ENCODE measurements at regions not wholly inside any gene's neighbourhood (a gene's known extent, or its start where the extent isn't known, plus 50 kb on each side); places are given as distances from the start of the nearest gene placed in this dataset.

- DNase-seq (ENCODE audit: low read depth in 6 of 9, low spot score in 9 of 9) = no peak
- H3K27ac ChIP-seq (ENCODE audit: low read depth in 1 of 2, low read length in 1 of 2) = no peak overlapping the region
- peaks cover 0 to 2% of the 10 kb centered on the region in 2 donors for H3K9me3 ChIP-seq (ENCODE audit: control insufficient read depth in 2 of 2, insufficient read depth in 1 of 2, low read length in 1 of 2)
- no peak overlapping the region for H3K4me3 ChIP-seq (ENCODE audit: low read length in 2 of 2)
- peaks cover 4 to 13% of the 10 kb centered on the region in 2 donors for H3K4me1 ChIP-seq (ENCODE audit: control insufficient read depth in 2 of 2, insufficient read depth in 2 of 2, low read length in 2 of 2)
- H3K36me3 ChIP-seq (ENCODE audit: control insufficient read depth in 2 of 2, insufficient read depth in 2 of 2, low read length in 1 of 2) = no peaks in the 10 kb centered on the region
- 42% methylated on average over 10 of the region's 10 CpGs for WGBS
- peaks cover 0 to 16% of the 10 kb centered on the region in 2 donors for H3K27me3 ChIP-seq (ENCODE audit: control insufficient read depth in 2 of 2, insufficient read depth in 1 of 2, low read length in 1 of 2)
These were observed 94.3 kb upstream of the PRNP start for GRCh38 chr20:4591975-4592315.

DNA sequence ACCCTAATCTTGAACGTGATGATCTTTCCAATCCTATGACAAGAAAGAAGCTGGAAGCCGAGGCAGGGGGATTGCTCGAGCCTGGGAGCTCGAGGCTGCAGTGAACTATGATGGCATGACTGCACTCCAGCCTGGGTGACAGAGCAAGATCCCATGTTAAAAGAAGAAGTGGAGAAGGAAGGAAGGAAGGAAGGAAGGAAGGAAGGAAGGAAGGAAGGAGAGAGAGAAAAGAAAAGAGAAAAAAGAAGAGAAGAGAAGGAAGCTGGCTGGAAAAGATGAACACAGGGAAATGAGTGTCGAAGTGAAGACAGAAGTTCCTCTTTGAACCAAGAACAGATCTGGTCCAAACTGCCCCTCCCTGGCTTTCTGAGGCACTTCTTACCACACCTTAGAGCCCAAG, 100.5 kb upstream of the PRNP start:
- no peaks in the 10 kb centered on the region for H3K4me1 ChIP-seq (ENCODE audit: control insufficient read depth in 2 of 2, insufficient read depth in 2 of 2, low read length in 2 of 2)
- H3K27me3 ChIP-seq (ENCODE audit: control insufficient read depth in 2 of 2, insufficient read depth in 1 of 2, low read length in 1 of 2) = peaks cover 0 to 4% of the 10 kb centered on the region in 2 donors
- no peak overlapping the region for H3K4me3 ChIP-seq (ENCODE audit: low read length in 2 of 2)
- H3K27ac ChIP-seq (ENCODE audit: low read depth in 1 of 2, low read length in 1 of 2) = no peak overlapping the region
- H3K36me3 ChIP-seq (ENCODE audit: control insufficient read depth in 2 of 2, insufficient read depth in 2 of 2, low read length in 1 of 2) = no peaks in the 10 kb centered on the region
- no peak for DNase-seq (ENCODE audit: low read depth in 6 of 9, low spot score in 9 of 9)
- 80% methylated on average over 5 of the region's 5 CpGs for WGBS
- H3K9me3 ChIP-seq (ENCODE audit: control insufficient read depth in 2 of 2, insufficient read depth in 1 of 2, low read length in 1 of 2) = peaks cover 0 to 4% of the 10 kb centered on the region in 2 donors

- H3K9me3 ChIP-seq (ENCODE audit: control insufficient read depth in 2 of 2, insufficient read depth in 1 of 2, low read length in 1 of 2) = peaks cover 0 to 4% of the 10 kb centered on the region in 2 donors
- H3K4me3 ChIP-seq (ENCODE audit: low read length in 2 of 2) = no peak overlapping the region
- DNase-seq (ENCODE audit: low read depth in 6 of 9, low spot score in 9 of 9) = no peak
- no peak overlapping the region for H3K27ac ChIP-seq (ENCODE audit: low read depth in 1 of 2, low read length in 1 of 2)
- no peaks in the 10 kb centered on the region for H3K36me3 ChIP-seq (ENCODE audit: control insufficient read depth in 2 of 2, insufficient read depth in 2 of 2, low read length in 1 of 2)
- no peaks in the 10 kb centered on the region for H3K4me1 ChIP-seq (ENCODE audit: control insufficient read depth in 2 of 2, insufficient read depth in 2 of 2, low read length in 2 of 2)
- WGBS = 93% methylated on average over 3 of the region's 3 CpGs
- peaks cover 0 to 4% of the 10 kb centered on the region in 2 donors for H3K27me3 ChIP-seq (ENCODE audit: control insufficient read depth in 2 of 2, insufficient read depth in 1 of 2, low read length in 1 of 2)
These were observed 101.0 kb upstream of the PRNP start for GRCh38 chr20:4585104-4585753.

DNA sequence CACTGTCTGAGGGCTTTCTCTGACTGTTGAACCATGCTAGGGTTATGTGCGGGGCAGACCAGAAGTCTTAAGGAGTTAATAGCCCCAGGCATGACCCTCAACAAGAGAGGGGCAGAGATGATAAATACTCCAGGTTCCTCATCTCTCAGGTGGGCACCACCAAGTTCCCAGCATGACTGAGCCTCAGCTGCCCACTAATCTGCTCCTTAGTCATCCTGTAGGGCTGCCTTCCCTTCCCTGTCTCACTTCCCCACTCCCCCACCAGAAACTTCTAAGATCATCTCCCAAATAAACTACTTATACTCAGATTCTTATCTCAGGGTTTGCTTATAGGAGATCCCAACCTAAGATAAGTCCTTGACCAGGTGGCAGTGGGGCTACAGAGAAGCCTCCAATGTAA, 101.7 kb upstream of the PRNP start:
- WGBS = 93% methylated on average over 1 of the region's 1 CpG
- no peak overlapping the region for H3K4me3 ChIP-seq (ENCODE audit: low read length in 2 of 2)
- no peaks in the 10 kb centered on the region for H3K4me1 ChIP-seq (ENCODE audit: control insufficient read depth in 2 of 2, insufficient read depth in 2 of 2, low read length in 2 of 2)
- H3K9me3 ChIP-seq (ENCODE audit: control insufficient read depth in 2 of 2, insufficient read depth in 1 of 2, low read length in 1 of 2) = peaks cover 0 to 4% of the 10 kb centered on the region in 2 donors
- H3K27me3 ChIP-seq (ENCODE audit: control insufficient read depth in 2 of 2, insufficient read depth in 1 of 2, low read length in 1 of 2) = peaks cover 0 to 4% of the 10 kb centered on the region in 2 donors
- H3K36me3 ChIP-seq (ENCODE audit: control insufficient read depth in 2 of 2, insufficient read depth in 2 of 2, low read length in 1 of 2) = no peaks in the 10 kb centered on the region
- no peak for DNase-seq (ENCODE audit: low read depth in 6 of 9, low spot score in 9 of 9)
- no peak overlapping the region for H3K27ac ChIP-seq (ENCODE audit: low read depth in 1 of 2, low read length in 1 of 2)

DNA sequence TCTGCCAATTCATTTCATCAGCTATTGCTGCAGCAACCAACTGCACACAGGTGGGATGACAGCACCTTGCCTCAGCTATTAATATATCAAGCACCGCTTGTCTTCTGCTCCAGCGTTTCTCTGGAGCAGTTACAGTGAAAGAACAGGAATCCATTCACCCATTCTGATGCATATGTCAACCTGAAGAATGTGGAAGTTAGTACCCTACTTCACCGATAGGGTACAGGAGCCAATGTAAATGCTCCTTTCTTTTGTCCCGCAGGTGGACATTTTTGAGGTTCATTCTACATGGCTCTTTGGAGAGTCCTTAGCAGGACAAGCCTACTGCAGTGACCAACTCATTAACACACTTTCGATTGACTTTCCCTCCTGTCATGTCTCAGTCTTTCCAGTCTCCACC, 104.4 kb upstream of the PRNP start:
- Histone ChIP-seq H3K27me3 (ENCODE audit: control insufficient read depth in 2 of 2, insufficient read depth in 1 of 2, low read length in 1 of 2) (peaks cover 0 to 2% of the 10 kb centered on the region in 2 donors), H3K9me3 (ENCODE audit: control insufficient read depth in 2 of 2, insufficient read depth in 1 of 2, low read length in 1 of 2) (peaks cover 0 to under 1% of the 10 kb centered on the region in 2 donors), H3K27ac (ENCODE audit: low read depth in 1 of 2, low read length in 1 of 2) (no peak overlapping the region), H3K4me3 (ENCODE audit: low read length in 2 of 2) (no peak overlapping the region), H3K4me1 (ENCODE audit: control insufficient read depth in 2 of 2, insufficient read depth in 2 of 2, low read length in 2 of 2) (no peaks in the 10 kb centered on the region), H3K36me3 (ENCODE audit: control insufficient read depth in 2 of 2, insufficient read depth in 2 of 2, low read length in 1 of 2) (no peaks in the 10 kb centered on the region)
- DNase-seq (ENCODE audit: low read depth in 6 of 9, low spot score in 9 of 9) = no peak
- 73% methylated on average over 5 of the region's 5 CpGs for WGBS

- H3K9me3 ChIP-seq (ENCODE audit: control insufficient read depth in 2 of 2, insufficient read depth in 1 of 2, low read length in 1 of 2) = no peaks in the 10 kb centered on the region
- no peak overlapping the region for H3K4me3 ChIP-seq (ENCODE audit: low read length in 2 of 2)
- WGBS = 92% methylated on average over 1 of the region's 1 CpG
- no peak for DNase-seq (ENCODE audit: low read depth in 6 of 9, low spot score in 9 of 9)
- H3K27me3 ChIP-seq (ENCODE audit: control insufficient read depth in 2 of 2, insufficient read depth in 1 of 2, low read length in 1 of 2) = no peaks in the 10 kb centered on the region
- no peaks in the 10 kb centered on the region for H3K4me1 ChIP-seq (ENCODE audit: control insufficient read depth in 2 of 2, insufficient read depth in 2 of 2, low read length in 2 of 2)
- no peaks in the 10 kb centered on the region for H3K36me3 ChIP-seq (ENCODE audit: control insufficient read depth in 2 of 2, insufficient read depth in 2 of 2, low read length in 1 of 2)
- H3K27ac ChIP-seq (ENCODE audit: low read depth in 1 of 2, low read length in 1 of 2) = no peak overlapping the region
These were observed 107.9 kb upstream of the PRNP start for GRCh38 chr20:4578375-4578774.

DNA sequence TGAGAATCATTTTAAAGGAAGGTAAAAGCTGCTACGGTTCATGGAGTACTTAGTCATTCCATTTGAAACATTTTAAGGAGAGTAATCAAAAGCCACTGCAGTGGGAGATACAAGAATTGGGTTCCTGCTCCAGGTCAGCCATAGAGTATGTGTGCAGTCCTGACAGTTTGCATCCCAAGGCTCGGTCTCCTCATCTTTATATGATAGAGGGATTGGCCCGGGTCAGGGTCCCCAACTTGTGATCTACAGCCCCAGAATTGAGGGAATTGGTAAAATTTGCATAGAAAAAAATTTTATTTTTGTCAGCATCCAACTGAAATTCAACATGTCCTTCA, 111.9 kb upstream of the PRNP start:
- H3K36me3 ChIP-seq (ENCODE audit: control insufficient read depth in 2 of 2, insufficient read depth in 2 of 2, low read length in 1 of 2) = no peaks in the 10 kb centered on the region
- H3K27me3 ChIP-seq (ENCODE audit: control insufficient read depth in 2 of 2, insufficient read depth in 1 of 2, low read length in 1 of 2) = no peaks in the 10 kb centered on the region
- no peak overlapping the region for H3K27ac ChIP-seq (ENCODE audit: low read depth in 1 of 2, low read length in 1 of 2)
- DNase-seq (ENCODE audit: low read depth in 6 of 9, low spot score in 9 of 9) = no peak
- no peak overlapping the region for H3K4me3 ChIP-seq (ENCODE audit: low read length in 2 of 2)
- no peaks in the 10 kb centered on the region for H3K4me1 ChIP-seq (ENCODE audit: control insufficient read depth in 2 of 2, insufficient read depth in 2 of 2, low read length in 2 of 2)
- 62% methylated on average over 3 of the region's 3 CpGs for WGBS
- no peaks in the 10 kb centered on the region for H3K9me3 ChIP-seq (ENCODE audit: control insufficient read depth in 2 of 2, insufficient read depth in 1 of 2, low read length in 1 of 2)

DNA sequence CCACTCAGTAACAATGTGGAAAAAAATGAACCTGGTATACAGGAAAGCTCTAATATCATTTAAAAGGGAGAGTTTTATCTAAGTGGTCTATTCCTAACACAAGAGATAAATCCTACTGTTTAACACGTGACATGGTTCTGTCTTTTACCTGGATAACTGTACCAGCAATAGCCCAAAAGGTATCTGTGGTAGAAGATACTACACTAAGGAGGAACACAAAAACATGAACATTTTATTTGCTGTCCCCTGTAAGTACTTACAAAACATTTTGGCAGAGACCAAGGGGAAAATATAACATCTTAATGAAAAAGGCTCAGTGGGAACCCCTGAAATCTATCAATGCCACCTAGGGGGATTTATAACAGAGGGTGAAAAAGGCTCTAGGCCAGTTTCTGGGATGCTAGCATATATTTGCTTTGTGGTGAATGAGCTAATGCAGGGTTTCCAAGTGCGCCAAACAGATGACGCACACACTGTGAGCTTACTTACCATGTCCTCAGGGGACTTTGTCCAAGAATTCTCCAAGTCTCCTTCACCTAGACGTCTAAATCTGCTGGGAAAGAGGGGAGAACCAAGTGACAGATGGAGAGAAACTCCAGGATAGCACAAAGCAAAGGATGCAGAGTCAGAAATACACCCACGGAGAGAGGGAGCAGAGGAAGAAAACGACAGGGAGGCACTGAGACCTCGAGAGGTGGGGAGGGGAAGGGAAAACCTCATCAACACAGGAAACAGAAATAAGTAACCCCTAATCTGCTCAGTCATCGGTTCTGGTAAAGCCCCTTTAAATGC, 112.5 kb upstream of the PRNP start:
- WGBS = 34% methylated on average over 8 of the region's 8 CpGs
- no peaks in the 10 kb centered on the region for H3K9me3 ChIP-seq (ENCODE audit: control insufficient read depth in 2 of 2, insufficient read depth in 1 of 2, low read length in 1 of 2)
- no peak for DNase-seq (ENCODE audit: low read depth in 6 of 9, low spot score in 9 of 9)
- no peaks in the 10 kb centered on the region for H3K27me3 ChIP-seq (ENCODE audit: control insufficient read depth in 2 of 2, insufficient read depth in 1 of 2, low read length in 1 of 2)
- H3K27ac ChIP-seq (ENCODE audit: low read depth in 1 of 2, low read length in 1 of 2) = no peak overlapping the region
- H3K36me3 ChIP-seq (ENCODE audit: control insufficient read depth in 2 of 2, insufficient read depth in 2 of 2, low read length in 1 of 2) = no peaks in the 10 kb centered on the region
- no peak overlapping the region for H3K4me3 ChIP-seq (ENCODE audit: low read length in 2 of 2)
- no peaks in the 10 kb centered on the region for H3K4me1 ChIP-seq (ENCODE audit: control insufficient read depth in 2 of 2, insufficient read depth in 2 of 2, low read length in 2 of 2)

GRCh38 chr20:4571759-4572531, 114.3 kb upstream of the PRNP start:
- no peak overlapping the region for H3K4me3 ChIP-seq (ENCODE audit: low read length in 2 of 2)
- no peaks in the 10 kb centered on the region for H3K27me3 ChIP-seq (ENCODE audit: control insufficient read depth in 2 of 2, insufficient read depth in 1 of 2, low read length in 1 of 2)
- no peaks in the 10 kb centered on the region for H3K36me3 ChIP-seq (ENCODE audit: control insufficient read depth in 2 of 2, insufficient read depth in 2 of 2, low read length in 1 of 2)
- no peaks in the 10 kb centered on the region for H3K4me1 ChIP-seq (ENCODE audit: control insufficient read depth in 2 of 2, insufficient read depth in 2 of 2, low read length in 2 of 2)
- WGBS = 85% methylated on average over 8 of the region's 8 CpGs
- H3K9me3 ChIP-seq (ENCODE audit: control insufficient read depth in 2 of 2, insufficient read depth in 1 of 2, low read length in 1 of 2) = no peaks in the 10 kb centered on the region
- no peak for DNase-seq (ENCODE audit: low read depth in 6 of 9, low spot score in 9 of 9)
- no peak overlapping the region for H3K27ac ChIP-seq (ENCODE audit: low read depth in 1 of 2, low read length in 1 of 2)
